GM18870 (cell line): ENCODE measurements at regions not wholly inside any gene's neighbourhood (a gene's known extent, or its start where the extent isn't known, plus 50 kb on each side); places are given as distances from the start of the nearest gene placed in this dataset.
"Not testable (repeated sequence)": the region's sequence is repeated elsewhere in the genome, so short reads cannot be mapped to it uniquely, and the experiment has no call there.

Experiments used
- ATAC-seq: cut with Tn5 transposase; IDR thresholded peaks from one replicate; pipeline ENCODE4 v1.9.1; 2021; ENCODE audit warnings: moderate library complexity; ENCODE audit not compliant: unreplicated experiment

DNA sequence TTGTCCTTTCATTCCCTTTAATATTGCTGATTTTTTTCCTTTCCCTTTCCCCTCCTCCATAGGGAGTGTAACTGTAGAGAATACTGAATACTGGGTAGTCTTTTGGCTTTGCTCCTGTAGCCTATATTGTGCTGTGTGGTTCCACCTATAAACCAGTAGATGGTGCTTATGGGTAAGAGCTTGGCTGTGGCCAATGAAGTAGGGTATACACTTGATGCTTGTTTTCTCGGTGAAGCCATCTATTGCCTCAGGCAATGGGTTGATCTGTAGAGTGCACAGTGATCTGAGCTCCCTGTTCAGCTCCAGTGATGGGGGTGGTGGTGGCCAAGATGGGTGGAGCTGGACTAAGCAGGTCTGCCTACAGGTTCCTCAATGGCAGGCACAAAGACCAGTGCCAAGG lies 203.3 kb upstream of the IMPG1 start:
- no peak for ATAC-seq

DNA sequence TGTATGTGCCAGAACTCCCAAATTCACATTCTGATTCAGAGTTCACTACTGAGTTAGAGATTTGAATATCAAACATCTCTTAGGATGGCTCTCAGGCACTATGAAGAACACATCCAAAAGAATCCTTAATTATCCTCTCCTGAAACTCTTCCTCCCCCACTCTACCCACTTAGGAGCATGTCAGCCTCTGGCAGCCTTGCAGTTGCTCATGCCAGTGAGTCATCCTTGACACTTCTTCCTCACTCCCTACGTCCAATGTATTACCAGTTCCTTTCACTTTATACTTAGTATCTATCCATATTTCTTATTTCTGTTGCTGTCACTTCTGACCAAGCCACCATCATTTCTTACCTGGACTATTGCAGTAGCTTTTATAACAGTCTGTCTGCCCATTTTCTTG lies 192.0 kb upstream of the IMPG1 start:
- ATAC-seq: no peak

DNA sequence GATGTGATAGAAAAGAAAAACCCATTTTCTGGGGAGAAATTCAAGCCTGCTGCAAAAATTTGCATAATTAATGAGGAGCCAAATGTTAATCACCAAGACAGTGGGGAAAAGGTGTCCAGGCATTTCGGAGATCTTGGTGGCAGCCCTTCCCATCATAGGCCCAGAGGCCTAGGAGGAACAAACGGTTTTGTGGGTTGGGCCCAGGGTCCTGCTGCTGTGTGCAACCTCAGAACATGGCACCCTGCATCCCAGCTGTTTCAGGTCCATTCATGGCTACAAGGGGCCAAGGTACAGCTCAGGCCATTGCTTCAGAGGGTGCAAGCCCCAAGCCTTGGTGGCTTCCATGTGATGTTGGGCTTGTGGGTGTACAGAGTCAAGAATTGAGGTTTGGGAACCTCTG lies 189.8 kb upstream of the IMPG1 start:
- ATAC-seq: no peak

DNA sequence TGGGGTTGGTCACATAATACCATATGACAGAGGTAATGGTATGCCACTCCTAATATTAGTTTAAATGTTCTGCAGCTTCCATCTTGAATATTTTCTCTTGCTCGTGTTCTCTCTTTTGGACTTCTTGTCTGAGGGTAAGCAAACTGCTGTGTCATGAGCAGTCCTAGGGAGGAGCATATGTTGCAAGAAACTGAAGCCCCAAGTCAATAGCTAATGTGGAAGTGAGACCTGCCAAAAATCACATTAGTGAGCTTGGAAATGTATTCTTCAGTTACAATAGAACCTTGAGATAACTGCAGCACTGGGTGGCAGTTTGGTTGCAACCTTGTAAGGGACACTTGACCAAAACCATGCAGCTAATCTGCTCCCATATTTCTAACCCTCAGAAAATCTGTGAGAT lies 178.2 kb upstream of the IMPG1 start:
- ATAC-seq: no peak

DNA sequence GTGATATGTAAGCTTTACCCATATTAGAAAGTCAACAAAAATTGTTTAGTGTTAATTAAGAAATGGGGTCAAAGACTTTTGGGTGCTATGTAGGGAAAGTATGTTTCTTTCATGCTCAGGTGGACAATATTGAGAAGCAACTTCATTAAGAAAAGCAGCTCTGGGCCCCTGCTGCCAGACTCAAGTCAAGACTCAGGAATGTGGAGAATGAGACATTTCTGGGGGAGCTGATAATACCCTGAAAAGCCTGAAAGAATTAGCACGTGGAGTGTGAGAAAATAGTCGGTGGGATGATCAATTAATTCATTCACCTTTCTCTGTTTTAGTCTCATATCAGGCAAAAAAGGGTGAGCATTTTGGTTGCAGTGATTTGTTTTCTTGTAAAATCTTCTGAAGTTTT lies 175.1 kb upstream of the IMPG1 start:
- no peak for ATAC-seq

DNA sequence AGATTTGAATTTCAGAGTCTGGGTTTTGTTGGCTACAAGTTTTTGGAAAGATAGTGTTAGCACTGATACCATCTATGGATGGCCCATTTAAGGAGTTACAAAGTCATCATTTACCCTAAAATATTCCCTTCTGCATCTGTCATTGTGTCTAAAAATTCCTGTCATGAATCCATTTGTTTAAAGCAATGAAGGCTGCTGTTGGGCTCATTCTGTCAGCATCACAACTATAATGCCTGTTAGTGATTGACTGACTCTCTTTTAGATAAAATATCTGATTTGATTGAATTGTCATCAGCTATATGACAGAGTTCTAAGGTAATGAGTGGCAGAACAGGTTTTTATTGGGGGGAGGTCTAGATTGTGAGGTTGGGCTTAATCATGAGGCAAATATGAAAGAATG lies 167.6 kb upstream of the IMPG1 start:
- ATAC-seq: no peak

DNA sequence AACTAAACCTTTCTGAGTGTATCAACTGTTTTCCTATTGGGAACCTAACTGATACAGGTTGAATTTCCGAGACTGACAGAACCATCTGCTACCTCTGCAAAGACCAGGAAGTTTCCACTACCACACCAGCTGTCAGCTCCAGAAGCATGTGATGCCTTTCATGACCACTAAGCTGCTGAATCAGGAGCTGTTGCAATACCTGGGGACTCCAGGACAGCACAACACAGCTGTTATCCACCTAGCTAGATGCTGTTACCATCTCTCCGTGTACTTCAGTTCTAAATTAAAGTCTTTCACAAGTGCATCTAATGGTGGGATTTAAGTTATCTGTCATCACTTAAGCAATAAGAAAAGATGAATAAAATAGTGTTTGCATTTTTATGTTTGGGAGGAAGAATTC lies 158.2 kb upstream of the IMPG1 start:
- no peak for ATAC-seq

DNA sequence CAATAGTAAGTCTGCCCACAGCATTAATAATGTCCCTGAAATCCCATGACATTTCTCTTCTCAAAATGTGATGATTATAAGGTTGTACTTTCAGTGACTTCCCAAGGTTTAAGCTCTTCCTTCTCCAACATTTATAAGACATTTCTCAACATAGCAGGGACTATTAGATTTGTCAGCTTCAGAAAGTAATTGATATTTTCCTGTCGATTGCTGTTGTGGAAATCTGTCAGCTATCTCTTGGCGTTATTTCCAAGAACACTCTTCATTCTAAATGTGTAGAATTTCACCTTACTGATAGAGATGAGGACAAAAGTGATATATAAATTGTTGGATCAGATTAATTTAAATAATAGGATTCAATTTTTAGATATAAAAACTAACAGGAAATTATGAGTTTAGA lies 149.7 kb upstream of the IMPG1 start:
- ATAC-seq: no peak

DNA sequence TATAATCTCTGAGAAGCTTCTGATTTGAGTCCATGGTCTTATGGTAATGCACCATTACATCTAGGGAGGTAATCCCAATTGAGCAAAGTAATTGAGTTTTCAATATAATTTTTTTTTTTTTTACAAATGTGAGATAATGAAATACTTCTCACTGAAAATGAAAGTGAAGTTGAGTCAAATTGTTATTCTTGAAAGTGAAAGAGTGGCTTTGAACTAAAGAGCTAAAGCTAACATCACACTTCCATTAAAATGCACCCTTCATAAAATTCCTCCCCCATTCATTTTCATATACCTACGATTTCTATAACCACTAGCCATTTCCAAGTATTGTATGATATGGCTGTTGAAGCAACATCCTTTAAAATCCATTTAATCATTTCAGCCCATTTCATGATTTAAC lies 149.1 kb upstream of the IMPG1 start:
- ATAC-seq: peak; percentile 59

DNA sequence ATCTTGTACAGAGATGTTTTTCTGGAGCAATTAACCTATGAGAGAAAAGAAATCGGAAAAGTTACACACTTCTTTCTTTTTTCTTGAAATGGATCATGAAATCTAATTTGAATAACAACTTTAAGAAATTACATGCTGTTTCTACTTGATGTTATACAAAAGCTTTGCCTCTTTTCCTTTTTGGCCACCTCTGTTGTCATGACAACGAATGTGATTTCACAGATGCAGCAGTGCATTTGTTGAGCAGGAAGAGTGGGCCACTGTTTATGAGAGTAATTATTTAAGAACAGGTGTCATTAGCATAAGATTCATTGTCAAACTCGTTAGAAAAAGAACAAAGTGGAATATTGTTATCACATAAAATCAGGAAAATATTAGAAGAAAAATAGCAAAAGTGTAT lies 148.3 kb upstream of the IMPG1 start:
- ATAC-seq: no peak

DNA sequence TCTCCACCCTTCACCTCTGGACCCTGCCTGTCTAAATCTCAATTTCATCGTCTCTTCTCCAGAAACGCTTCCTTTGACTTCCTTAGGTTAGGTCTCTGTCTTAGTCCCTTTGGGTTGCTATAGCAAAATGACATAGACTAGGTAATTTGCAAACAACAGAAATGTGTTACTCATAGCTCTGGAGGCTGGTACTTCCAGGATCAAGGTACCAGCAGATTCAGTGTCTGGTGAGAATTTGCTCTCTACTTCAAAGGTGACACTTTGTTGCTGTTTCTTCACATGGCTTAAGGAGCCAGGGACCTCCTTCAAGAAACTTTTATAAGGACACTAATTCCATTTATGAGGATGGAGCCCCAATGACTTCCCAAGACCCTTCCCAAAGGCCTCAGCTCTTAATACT lies 145.1 kb upstream of the IMPG1 start:
- no peak for ATAC-seq

DNA sequence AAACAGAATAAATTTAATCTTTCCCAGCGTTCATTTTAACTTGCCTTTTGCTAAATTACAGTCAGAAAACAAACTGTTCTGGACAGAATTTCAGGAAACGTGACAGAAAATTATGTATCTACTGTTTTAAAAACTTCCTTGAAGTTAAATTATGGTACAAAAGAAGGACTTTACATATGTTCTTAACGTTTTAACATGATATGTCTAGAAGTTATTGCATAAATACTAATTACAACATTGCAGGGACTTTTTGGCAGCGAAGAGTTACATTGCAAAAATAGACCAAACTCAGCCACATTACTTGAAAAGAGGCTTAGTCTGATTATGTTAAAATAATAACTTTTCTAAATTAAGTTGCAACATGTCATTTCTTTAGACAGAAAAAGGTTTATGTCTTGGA lies 142.1 kb upstream of the IMPG1 start:
- no peak for ATAC-seq

DNA sequence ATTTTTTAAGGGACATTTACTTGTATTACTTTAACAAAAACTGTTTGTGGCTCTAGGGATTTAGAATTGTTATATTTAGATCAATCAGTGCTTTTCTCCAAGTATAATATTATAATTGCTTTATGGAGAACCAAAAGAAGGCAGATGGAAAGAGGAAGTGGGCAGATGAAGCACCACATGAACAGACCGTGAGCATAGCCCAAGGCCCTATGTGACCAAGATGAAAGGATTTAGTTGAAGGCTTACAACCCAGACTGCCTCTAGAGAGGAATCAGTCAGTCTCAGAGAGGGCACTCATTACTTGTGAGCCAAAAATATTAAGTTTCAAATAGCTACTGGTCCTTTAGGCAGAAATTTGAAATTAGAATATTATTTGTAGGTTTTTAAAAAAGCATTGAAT lies 102.3 kb upstream of the IMPG1 start:
- no peak for ATAC-seq

DNA sequence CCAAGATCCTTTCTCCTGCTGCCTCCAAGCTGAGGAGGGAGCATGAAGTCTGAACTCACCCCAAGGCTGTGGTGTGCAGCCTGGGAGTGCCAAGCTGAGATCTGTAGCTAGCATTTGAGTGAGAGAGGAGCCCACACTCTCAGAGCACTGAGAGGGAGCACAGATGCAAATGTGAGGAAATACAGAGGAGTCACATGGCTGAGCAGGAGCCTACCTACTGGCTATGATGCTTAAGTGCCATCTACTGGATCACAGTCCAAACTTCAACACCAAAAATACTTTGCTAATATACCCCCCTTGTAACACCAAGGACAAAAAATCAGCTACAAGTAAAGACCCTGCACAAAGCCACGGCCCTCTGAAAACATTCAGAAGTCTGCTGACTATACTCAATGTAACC lies 94.4 kb upstream of the IMPG1 start:
- ATAC-seq: no peak

DNA sequence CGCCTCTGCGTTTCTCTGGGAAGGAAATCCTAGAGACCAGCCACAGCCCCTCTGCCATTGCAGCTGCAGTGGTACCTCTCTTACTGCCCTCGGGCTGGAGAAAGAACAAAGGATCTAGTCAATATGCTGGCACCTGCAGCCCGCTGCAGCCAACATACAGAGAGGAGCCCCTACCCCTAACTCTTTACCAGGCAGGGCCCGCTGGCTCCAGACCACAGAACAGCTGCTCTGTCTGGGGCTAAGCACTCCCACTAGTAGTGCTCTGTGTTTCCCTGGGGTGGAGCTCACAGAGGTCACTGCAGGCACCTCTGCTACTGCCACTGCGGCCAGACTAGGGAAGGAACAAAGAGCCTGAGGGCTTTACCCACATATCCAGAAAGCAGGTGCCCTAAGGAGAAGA lies 93.8 kb upstream of the IMPG1 start:
- no peak for ATAC-seq

DNA sequence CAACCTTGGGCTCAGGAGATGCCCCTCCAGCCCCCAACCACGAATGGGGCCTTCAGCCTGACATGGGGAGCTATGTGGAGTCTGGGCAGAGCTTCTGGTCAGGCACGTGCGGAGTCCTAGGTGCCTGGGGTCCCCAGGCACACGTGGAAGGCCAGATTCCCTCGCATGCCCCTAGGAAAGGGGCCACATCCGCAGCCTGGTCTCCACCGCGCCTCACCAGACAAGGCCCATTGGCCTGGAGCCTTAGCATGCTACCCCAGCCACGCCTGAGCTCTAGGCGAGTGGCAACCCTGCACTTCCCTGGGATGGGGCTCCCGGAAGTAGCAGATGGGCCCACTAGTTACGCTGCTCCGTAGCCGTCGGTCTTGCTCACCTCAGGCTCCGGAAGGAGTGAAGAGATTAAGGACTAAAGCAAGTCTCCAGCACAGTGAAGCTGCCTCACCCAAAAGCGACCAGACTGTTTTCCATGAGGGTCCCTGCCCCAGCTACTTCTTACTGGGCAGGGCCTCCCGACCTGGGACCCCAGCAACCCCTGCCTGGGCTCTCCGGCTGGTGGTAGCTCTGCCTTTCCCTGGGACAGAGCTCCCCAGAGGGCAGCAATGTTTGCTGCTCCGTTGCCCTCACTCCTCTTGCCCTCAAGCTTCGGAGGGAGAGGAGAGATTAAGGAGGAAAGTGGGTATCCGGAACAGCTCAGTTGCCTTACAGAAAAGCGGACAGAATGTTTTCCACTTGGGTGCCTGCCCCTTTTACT lies 93.2 kb upstream of the IMPG1 start:
- ATAC-seq: no peak

DNA sequence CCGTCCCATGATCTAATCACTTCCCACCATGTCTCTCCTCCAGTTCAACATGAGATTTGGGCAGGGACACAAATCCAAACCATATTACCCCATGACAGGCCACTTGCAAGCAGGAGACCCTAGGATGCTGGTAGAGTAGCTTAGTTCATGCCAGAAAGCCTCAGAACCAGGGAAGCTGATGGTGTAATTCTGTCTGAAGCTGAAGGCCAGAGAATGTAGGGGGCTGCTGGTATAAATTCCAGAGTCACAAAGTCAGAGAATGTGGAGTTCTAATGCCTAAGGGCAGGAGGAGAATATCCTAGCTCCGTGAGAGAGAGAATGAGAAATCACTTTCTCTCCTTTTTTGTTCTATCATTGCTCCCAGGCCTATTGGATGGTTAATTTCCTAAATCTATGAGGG lies 90.3 kb upstream of the IMPG1 start:
- ATAC-seq: no peak

DNA sequence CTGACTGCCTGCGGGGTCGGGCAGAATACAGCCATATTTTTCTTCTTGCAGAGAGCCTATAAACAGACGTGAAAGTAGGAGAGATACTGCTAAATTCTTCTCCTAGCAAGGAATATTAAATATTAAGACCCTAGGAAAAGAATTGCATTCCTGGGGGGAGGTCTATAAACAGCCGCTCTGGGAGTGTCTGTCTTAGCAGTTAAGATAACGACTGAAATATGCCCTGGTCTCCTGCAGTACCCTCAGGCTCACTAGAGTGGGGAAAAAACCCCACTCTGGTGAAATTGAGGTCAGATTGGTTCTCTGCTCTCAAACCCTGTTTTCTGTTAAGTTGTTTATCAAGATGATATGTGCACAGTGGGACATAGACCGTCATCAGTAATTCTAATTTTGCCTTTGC lies 85.3 kb upstream of the IMPG1 start:
- ATAC-seq: not testable (repeated sequence)

DNA sequence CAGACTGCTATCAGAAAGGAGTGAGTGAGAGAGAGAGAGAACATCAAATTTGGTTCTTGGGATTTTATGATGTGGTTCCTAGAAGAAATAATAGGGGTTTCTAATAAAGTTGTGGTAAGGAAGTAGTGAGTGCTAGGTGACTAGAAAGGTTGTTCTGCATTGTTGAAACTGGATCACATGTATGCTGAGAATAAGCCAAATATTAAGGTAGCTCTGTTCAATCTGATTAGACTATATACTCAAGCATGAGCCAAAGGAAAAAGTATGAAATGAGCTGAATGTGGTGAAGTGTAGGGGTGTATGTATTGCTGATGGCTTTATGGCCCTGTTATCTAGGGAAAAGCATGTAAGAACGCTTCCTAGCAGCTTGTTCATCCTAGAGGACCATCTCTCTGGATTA lies 63.0 kb upstream of the IMPG1 start:
- ATAC-seq: no peak

DNA sequence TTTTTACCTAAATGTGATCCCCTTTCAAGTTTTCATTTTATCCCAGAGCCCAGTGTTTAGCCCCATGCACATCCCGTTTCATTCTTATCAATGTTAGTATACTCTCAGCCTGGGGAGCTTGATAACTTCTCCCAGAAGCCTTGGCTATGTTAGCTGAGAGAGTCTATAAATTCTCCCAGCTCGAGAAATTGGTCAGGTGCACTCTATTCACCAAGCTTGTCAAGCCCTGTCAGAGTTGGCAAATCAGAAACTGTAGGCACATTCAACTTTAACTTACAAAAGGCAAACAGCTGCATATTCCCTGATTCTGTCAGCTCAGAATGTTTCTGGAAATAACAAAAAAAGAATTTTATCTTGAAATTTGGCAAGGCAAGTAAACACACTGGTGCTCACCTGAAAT lies 62.2 kb upstream of the IMPG1 start:
- no peak for ATAC-seq

DNA sequence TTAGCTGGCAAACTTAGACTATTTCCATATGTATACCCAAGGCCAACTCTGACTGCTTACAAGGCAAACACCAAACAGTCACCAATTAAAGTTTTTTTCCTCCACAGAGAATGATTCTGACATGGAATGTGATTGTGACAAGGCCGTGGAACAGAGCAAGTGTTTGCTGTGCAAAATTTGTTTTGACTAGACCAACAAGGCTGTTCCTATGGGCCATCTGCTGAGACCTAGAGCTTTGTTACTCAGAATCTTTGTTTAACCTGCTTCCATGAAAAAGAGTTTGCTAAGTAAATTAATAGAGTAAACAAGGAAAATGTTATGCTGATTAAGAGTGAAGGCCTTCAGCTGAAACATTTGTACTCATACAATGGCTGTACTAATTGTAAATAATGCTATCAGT lies 51.6 kb upstream of the IMPG1 start:
- ATAC-seq: no peak
